Femur (tissue), 1 donor: ENCODE measurements at regions not wholly inside any gene's neighbourhood (a gene's known extent, or its start where the extent isn't known, plus 50 kb on each side); places are given as distances from the start of the nearest gene placed in this dataset.
"Not testable (repeated sequence)": the region's sequence is repeated elsewhere in the genome, so short reads cannot be mapped to it uniquely, and the experiment has no call there.

Source experiments
- DNase-seq: peaks from one replicate; pipeline ENCODE4 v3.0.0-alpha.2; 2017

- no peak for DNase-seq
These were observed 1037.0 kb downstream of the NR2F1-AS1 start for GRCh38 chr5:92544036-92544435.

DNA sequence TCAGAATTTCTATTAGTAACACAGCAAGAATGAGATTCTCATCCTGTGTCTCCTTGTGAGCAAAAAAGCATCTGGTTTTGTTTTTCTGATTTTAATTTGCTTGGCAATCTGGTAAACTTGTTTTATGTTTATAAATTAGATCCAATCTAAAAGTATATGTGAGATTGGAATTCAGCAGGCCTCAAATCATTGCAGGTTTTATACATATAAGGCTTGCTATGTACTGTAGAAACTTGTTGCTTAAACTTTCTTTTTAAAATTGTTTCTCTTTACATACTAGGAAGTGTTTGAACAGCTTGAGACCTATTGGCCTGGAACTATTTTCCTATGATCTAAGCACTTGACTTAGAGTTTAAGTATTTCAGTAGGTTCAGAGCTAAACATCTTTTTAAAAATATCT is 1037.8 kb downstream of the NR2F1-AS1 start:
- DNase-seq, result no peak

DNA sequence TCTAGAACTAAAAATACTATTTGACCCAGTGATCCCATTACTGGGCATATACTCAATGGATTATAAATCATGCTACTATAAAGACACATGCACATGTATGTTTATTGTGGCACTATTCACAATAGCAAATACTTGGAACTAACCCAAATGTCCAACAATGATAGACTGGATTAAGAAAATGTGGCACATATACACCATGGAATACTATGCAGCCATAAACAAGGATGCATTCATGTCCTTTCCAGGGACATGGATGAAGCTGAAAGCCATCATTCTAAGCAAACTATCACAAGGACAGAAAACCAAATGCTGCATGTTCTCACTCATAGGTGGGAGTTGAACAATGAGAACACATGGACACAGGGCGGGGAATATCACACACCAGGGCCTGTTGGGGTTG is 1039.0 kb downstream of the NR2F1-AS1 start:
- DNase-seq, result not testable (repeated sequence)

GRCh38 chr5:92527311-92528078 is 1053.5 kb downstream of the NR2F1-AS1 start:
- DNase-seq, result no peak

DNA sequence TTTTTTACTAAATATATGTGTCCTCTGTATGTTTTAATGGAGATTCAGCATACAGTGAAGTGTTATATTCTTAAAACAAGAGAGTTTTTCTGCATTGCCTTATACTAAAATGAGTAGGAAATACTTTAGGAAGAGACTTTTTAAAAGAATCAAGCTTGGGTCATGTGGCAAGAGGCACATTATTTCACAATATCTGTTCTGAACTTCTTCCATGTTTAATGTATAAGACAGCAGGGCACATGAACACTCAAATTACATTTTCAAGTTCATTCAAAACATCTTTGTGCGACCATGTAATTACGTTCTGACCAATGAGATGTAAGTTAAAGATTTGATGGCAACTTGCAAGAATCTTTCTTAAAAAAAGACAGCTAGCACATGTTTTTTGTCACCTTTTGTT is 1055.9 kb downstream of the NR2F1-AS1 start:
- DNase-seq, result no peak

DNA sequence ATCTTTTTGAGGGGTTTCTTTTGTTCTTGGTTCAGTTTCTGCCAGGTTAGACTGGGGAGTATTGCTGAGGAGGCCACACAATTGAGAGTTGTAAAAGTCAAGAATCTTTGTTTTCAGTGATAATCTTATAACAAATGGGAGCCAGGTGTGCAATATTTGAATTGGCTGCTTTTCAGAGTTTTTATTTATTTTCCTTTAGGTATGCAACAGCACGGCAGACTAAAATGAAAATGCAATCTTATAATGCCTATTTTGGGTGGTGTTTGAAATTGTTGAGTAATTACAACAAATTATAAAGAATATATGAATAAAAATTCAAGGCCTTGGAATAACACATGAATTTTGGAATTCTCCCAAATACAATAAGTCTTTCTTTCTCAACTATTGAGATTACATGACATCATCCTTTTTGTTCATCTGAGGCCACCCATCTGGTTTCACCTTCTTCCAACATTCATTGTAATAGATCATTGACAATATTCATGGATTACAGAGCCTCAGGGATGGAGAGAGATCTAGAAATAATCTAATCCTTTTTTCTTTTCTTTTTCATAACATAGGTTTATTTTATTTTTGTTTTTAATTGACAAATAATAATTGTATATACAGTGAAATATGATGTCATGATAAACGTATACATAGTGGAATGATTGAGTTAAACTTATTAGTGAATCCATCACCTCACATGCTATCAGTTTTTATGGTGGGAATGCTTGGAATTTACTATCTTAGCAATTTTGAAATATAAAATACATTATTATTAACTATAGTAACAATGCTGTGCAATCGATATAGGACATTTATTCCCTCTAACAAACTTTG is 1061.0 kb downstream of the NR2F1-AS1 start:
- no peak for DNase-seq

GRCh38 chr5:92518318-92518904 is 1062.6 kb downstream of the NR2F1-AS1 start:
- DNase-seq, result no peak

GRCh38 chr5:92514896-92515295 is 1066.1 kb downstream of the NR2F1-AS1 start:
- DNase-seq, result no peak

- no peak for DNase-seq
These were observed 1068.0 kb downstream of the NR2F1-AS1 start for GRCh38 chr5:92513067-92513466.

GRCh38 chr5:92508271-92508670 is 1072.7 kb downstream of the NR2F1-AS1 start:
- DNase-seq, result no peak

DNA sequence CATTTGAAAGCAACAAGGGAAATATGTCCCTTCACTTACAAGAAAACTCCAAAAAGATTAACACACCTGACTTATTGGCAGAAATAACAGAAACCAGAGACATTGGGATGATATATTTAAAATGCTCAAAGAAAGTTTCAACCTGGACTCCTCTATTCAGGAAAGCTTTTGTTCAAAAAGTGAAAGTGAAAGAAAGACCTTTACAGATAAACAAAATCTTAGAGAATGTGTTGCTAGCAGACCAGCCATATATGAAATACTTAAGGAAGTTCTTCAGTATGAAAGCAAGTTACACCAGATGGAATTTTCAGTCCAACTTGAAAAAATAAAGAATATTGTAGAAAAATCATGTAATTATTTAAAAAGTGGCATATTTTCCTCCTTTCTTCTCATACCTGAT is 1075.1 kb downstream of the NR2F1-AS1 start:
- no peak for DNase-seq

DNA sequence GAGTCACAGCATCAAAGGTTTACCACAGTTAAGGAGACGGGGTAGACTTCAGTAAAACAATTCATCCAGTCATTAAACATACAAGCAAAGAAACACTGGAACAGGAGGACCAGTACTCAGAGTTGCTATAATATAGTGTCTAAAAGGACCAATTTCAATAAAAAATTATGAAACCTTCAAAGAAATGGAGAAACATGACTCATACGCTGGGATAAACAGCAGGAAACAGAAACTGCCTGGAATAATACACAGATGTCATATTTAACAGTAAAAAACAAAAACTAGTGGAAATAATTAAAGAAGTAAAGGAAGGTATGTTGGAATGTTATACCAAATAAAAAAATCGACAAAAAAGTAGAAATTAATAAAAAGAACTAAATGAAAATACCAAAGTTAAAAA is 1075.9 kb downstream of the NR2F1-AS1 start:
- no peak for DNase-seq

- DNase-seq, result no peak
These were observed 1076.7 kb downstream of the NR2F1-AS1 start for GRCh38 chr5:92504346-92504745.

- no peak for DNase-seq
These were observed 1080.3 kb downstream of the NR2F1-AS1 start for GRCh38 chr5:92500752-92501151.

GRCh38 chr5:92496545-92496944 is 1084.5 kb downstream of the NR2F1-AS1 start:
- DNase-seq, result no peak

DNA sequence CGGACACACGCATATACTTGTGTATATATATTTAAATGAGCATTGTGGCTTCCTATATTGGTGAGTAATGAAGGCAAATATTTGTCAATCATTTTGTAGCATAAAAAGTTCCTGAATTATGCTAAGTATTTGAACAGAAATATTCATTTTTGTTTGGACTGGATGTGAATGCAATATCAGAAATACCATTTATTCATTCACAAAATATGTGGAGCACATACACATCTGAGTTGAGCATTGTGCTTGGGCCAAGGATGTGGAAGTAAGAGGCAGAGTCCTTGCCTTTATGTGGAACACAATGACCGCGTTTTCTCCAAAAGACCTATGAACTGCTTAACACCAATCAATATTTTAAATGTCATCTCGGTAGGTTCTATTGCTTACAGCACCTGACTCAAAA is 1086.5 kb downstream of the NR2F1-AS1 start:
- DNase-seq, result no peak

DNA sequence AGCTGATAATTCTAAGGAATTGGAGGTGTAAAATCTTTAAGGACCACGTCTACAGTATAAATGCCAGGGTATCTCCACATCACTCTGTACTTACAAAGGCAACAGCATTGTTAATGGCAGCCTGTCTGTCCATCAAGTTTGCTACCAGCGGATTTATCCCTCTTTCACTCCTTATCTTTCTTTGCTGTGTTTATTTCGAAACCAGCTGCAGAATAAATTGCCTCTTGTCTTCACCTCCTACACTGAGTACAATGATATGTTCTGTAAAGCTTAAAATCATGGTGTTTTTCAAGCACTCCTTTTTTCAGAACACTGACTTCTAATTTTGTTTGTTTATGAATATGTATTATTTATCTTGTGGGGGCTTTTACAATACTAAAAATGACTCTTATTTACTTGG is 1088.1 kb downstream of the NR2F1-AS1 start:
- DNase-seq, result no peak

DNA sequence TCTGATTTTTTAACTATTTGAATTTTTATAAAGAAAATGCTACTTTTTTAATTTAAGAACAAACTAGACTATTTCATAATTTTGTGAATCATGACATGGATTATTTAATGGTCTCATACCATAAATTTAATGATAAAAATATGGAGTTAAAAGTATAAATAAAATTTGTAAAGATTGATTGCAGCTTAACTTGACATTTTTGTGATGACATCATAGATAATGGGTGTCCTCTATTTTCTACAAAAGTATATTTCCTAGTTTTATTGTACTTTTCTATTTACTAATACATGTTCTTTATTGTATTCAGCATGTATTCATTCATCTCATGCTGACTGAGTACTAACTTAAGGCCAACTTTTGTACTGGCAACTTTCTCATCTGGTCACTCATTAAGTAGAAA is 1096.5 kb downstream of the NR2F1-AS1 start:
- no peak for DNase-seq

DNA sequence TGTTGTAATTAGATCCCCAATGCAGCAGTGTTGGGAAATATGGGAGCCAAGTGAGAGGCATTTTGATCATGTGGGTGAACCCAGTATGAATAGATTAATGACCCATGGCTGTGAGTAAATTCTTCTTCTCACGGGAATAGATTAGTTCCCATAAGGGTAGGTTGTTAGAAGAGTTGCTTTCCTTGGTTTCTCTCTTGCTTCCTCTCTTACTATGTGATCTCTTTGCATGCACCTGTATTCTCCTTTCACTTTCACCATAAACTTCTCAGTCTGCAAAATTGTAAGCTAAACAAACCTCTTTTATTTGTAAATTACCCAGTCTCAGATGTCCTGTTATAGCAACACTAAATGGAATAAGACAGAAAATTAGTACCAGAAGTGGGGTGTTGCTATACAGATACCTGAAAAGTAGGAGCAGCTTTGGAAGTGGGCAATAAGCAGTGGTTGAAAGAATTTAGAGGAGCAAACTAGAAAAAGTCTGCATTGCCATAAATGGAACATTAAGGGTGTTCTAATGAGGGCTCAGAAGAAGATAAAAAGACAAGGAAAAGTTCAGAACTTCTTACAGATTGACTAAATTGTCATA is 1090.0 kb upstream of the ARRDC3 start:
- no peak for DNase-seq

GRCh38 chr5:92471861-92472260 is 1088.7 kb upstream of the ARRDC3 start:
- no peak for DNase-seq

DNA sequence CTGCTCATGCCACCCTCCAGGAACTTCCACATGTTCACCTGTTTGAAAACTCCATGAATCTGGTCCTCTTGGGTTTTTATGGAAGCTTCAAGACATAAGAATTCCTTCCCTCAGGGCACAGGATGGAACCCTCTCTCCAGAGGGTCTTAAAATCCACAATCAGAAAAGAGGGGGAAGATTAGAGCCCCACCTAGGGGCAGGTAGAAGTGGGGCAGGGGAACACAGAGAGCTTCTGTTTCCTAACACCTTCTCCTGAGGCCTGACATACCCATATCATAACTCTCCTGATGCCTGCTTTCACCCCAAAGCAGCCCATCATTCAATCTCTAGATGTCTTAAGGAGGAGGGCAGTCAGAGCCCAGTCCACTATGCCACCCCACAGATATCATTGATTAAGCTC is 1087.7 kb upstream of the ARRDC3 start:
- DNase-seq, result no peak

- DNase-seq, result no peak
These were observed 1085.2 kb upstream of the ARRDC3 start for GRCh38 chr5:92468295-92468694.

- DNase-seq, result no peak
These were observed 1084.6 kb upstream of the ARRDC3 start for GRCh38 chr5:92467695-92468094.

DNA sequence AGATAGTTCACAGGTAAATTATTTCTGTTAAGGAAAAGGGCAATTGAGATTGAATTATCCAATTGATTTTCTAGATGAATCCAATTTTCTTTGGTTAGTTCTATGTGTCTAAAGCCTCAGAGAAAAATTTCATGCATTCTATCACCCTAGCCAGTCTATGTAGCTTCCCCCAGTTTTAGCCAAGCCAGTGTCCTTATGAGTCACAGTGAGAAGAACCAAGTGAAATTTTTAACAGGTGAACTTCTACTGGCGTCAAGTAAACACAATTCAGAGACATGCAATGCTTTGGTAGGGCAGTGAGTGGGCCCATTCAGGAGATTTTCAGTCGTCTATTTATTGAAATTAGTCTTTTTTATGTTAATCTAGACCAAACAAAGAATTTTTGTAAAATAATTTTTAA is 1077.4 kb upstream of the ARRDC3 start:
- DNase-seq, result no peak
